Adrenal gland (tissue), 9 donors: ENCODE measurements at regions not wholly inside any gene's neighbourhood (a gene's known extent, or its start where the extent isn't known, plus 50 kb on each side); places are given as distances from the start of the nearest gene placed in this dataset.

ENCODE experiments used
- DNase-seq, 7 donors: peaks; one replicate each; pipeline ENCODE4 v3.0.0-alpha.2; 2019 to 2020
- H3K27ac ChIP-seq, 5 donors: fragments of 200-600 bp; sonication (generic) in 4 of 5; 1 replicate in 3 of 5; 2 replicates in 2 of 5; pipeline versions ENCODE4 v1.5.1 to v1.8.0; 2016 to 2020; ENCODE audit warnings: mild to moderate bottlenecking in 1 of 5
- H3K27me3 ChIP-seq: fragments of 200-600 bp; 2 replicates; pipeline ENCODE4 v1.8.0; 2021
- H3K36me3 ChIP-seq, 2 donors: fragments of 200-600 bp; replicated peaks in 1 of 2; 1 replicate in 1 of 2; 2 replicates in 1 of 2; pipeline versions ENCODE4 v1.5.1 to v1.8.0; 2018 to 2022
- H3K4me1 ChIP-seq, 2 donors: fragments of 200-600 bp; replicated peaks in 1 of 2; 1 replicate in 1 of 2; 2 replicates in 1 of 2; pipeline versions ENCODE4 v1.5.1 to v1.8.0; 2018 to 2021
- H3K4me3 ChIP-seq, 4 donors: fragments of 200-600 bp; sonication (generic) in 3 of 4; one replicate each; pipeline ENCODE4 v1.5.1; 2016 to 2018
- H3K9me3 ChIP-seq, 3 donors: fragments of 200-600 bp; sonication (generic) in 1 of 3; replicated peaks in 1 of 3; 1 replicate in 2 of 3; 2 replicates in 1 of 3; pipeline versions ENCODE4 v1.5.1 to v1.8.0; 2016 to 2021
- CTCF ChIP-seq, 6 experiments: fragments of 450-650 bp in 4 of 6; fragments of 200-600 bp in 2 of 6; sonication (generic) in 1 of 6; IDR thresholded peaks; 1 replicate in 5 of 6; 2 replicates in 1 of 6; pipeline versions ENCODE4 v1.5.1 to v1.8.0; 2016 to 2021; ENCODE audit warnings: antibody characterized with exemption in 6 of 6, mild to moderate bottlenecking in 2 of 6, moderate library complexity in 1 of 6
- POLR2A ChIP-seq, 2 donors: fragments of 450-650 bp; IDR thresholded peaks; one replicate each; pipeline ENCODE4 v1.6.1; 2017; ENCODE audit warnings: antibody characterized with exemption in 2 of 2, mild to moderate bottlenecking in 2 of 2, moderate library complexity in 1 of 2
- WGBS, 4 donors: extraction: QIAGEN DNeasy Blood & Tissue Kit in 2 of 4; methylation state at CpG; one replicate each; pipeline versions ENCODE4 v1.1.5 to v1.1.7; 2013 to 2017; 5-methylcytosine and 5-hydroxymethylcytosine counted together
- intact Hi-C, 2 donors: fragments of 100-400 bp; cut with DNase I; formaldehyde crosslinking; loops; one replicate each; pipeline versions ENCODE4 v1.14.1 to v1.15.0; 2022 to 2023
- donor health status: healthy with polysubstance abuse.
- donor health status: Bipolar disorder and iron deficiency.
- donor health status: DM: yes; HTN: yes; CAD: no.
- donor health status: DM: no; HTN: no; CAD: no.
- donor health status: DM: no; HTN: no; CAD: no.

DNA sequence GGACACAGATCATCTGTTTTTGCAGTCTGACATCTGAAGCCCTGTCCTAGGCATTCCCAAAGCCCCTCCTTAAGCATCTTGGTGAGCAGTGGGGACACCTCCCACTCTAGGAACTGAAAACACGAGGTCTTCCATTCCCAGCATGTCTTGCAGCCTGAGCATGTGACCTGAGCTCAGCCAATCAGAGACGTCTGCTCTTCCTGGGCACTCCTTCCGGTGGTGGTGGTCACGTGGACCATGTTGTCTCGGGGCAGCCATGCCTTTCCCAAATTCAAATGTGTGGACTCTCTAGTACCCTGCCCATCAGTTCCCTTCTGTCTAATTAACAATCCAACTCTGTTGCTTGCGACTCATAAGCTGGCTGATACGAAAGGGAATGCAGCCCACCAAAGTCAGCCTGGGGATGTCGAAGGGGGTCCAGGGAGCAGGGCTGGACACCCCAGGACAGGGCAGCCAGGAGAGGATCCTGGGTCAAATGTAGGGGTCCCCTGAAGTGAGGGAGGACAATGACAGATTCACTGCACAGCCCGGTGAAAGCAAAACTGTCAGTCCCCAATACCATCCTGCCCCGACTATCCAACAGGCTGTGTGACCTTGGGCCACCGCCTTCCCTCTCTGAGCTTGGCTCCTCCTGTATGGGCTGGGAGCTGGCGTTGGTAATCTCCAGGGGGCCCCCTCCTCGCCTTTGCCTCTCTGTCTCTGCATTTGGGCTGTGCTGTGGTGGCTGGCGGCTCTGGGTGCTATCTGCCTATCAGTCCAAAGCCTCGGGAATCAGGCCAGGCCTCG is 57.4 kb upstream of the BAIAP2L1 start:
- no peaks in the 10 kb centered on the region for H3K9me3 ChIP-seq
- WGBS, 4 donors, result 81 to 84% (median 83%) methylated on average over 10 to 16 of the region's 16 CpGs
- H3K27ac ChIP-seq, result no peak overlapping the region
- H3K36me3 ChIP-seq, result no peaks in the 10 kb centered on the region
- H3K4me3 ChIP-seq, result no peak overlapping the region
- DNase-seq, result no peak
- intact Hi-C loops, result no loop called here
- no peaks in the 10 kb centered on the region for H3K27me3 ChIP-seq
- TF ChIP-seq CTCF (IDR thresholded peaks at IDR 0.05) (no peak), POLR2A (IDR thresholded peaks at IDR 0.05) (no peak)
- H3K4me1 ChIP-seq, result no peaks in the 10 kb centered on the region

- intact Hi-C loops, result no loop called here
- Histone ChIP-seq H3K36me3 (no peaks in the 10 kb centered on the region), H3K4me3 (no peak overlapping the region), H3K27ac (no peak overlapping the region), H3K9me3 (no peaks in the 10 kb centered on the region), H3K4me1 (no peaks in the 10 kb centered on the region), H3K27me3 (no peaks in the 10 kb centered on the region)
- 86 to 92% (median 89%) methylated on average over 6 of the region's 6 CpGs for WGBS, 4 donors
- TF ChIP-seq CTCF (IDR thresholded peaks at IDR 0.05) (no peak), POLR2A (IDR thresholded peaks at IDR 0.05) (no peak)
- DNase-seq, result no peak
Measured at GRCh38 chr7:98456866-98457265, 56.0 kb upstream of the BAIAP2L1 start.

DNA sequence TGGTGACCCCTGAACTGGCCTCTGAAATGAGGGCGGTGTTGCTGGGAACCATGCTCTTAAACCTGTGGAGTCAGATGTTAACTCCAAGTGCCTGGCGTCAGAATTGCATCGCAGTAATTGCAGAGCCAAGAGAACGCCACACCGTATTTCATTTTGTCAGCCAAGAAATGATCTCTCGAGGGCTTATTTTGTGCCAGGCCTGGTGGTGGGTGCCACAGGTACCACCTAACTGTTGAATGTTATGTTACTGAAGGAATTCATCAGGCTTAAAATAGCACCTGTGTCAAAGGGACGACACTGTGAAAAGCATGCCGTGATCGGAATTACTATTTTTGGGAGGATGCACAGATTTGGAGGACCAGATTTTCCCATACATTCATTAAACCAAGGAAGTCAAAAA is 51.9 kb upstream of the BAIAP2L1 start:
- no peaks in the 10 kb centered on the region for H3K9me3 ChIP-seq
- H3K4me3 ChIP-seq, result no peak overlapping the region
- H3K27ac ChIP-seq, result no peak overlapping the region
- 88 to 95% (median 92%) methylated on average over 9 of the region's 9 CpGs for WGBS, 4 donors
- no peak for DNase-seq
- H3K4me1 ChIP-seq, result no peaks in the 10 kb centered on the region
- TF ChIP-seq POLR2A (IDR thresholded peaks at IDR 0.05) (no peak), CTCF (IDR thresholded peaks at IDR 0.05) (no peak)
- no peaks in the 10 kb centered on the region for H3K36me3 ChIP-seq
- intact Hi-C loops, result no loop called here
- no peaks in the 10 kb centered on the region for H3K27me3 ChIP-seq
